Panc1 (cell line): ENCODE measurements at regions not wholly inside any gene's neighbourhood (a gene's known extent, or its start where the extent isn't known, plus 50 kb on each side); places are given as distances from the start of the nearest gene placed in this dataset.

Source experiments
- POLR2AphosphoS5 ChIP-seq: IDR thresholded peaks from 2 replicates; pipeline ENCODE4 v1.6.1; 2012; ENCODE audit warnings: mild to moderate bottlenecking, low read depth, low read length, moderate library complexity
- SIN3A ChIP-seq: IDR thresholded peaks from 2 replicates; pipeline ENCODE4 v1.6.1; 2012; ENCODE audit warnings: low read depth, mild to moderate bottlenecking, low read length, moderate library complexity, borderline replicate concordance; ENCODE audit not compliant: insufficient read depth
- TF ChIP-seq, protein P1 (sequence below): fragments of 450-650 bp; IDR thresholded peaks from 2 replicates; pipeline ENCODE4 v1.5.1; 2017; ENCODE audit warnings: mild to moderate bottlenecking
- TF ChIP-seq, protein P2 (sequence below), 2 experiments: IDR thresholded peaks; 2 replicates each; pipeline ENCODE4 v1.6.1; 2011 to 2012; ENCODE audit warnings: low read depth in 2 of 2, control low read depth in 1 of 2, low read length in 1 of 2, mild to moderate bottlenecking in 1 of 2, moderate library complexity in 1 of 2; ENCODE audit not compliant: insufficient read depth in 1 of 2

DNA sequence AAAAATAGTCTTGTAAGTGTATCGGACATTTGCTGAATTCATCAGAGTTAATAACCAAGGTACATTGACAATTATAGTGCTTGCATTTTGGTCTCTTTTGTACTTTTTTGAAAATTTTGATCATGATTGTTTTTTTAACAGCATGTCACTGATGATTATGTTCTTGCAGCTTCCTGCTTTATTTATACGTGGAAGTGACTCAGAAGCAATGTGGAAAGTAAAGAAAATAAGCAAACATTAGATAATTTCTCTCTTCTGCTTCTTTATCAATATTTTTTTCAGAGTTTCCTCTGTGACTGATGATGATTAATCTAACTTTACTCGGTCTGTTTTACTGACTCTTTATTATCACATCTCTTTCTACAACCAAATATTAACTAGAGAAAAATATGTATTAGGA, 1351.9 kb downstream of the REEP3 start:
- TF ChIP-seq, protein P1, sequence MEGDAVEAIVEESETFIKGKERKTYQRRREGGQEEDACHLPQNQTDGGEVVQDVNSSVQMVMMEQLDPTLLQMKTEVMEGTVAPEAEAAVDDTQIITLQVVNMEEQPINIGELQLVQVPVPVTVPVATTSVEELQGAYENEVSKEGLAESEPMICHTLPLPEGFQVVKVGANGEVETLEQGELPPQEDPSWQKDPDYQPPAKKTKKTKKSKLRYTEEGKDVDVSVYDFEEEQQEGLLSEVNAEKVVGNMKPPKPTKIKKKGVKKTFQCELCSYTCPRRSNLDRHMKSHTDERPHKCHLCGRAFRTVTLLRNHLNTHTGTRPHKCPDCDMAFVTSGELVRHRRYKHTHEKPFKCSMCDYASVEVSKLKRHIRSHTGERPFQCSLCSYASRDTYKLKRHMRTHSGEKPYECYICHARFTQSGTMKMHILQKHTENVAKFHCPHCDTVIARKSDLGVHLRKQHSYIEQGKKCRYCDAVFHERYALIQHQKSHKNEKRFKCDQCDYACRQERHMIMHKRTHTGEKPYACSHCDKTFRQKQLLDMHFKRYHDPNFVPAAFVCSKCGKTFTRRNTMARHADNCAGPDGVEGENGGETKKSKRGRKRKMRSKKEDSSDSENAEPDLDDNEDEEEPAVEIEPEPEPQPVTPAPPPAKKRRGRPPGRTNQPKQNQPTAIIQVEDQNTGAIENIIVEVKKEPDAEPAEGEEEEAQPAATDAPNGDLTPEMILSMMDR = no peak
- TF ChIP-seq POLR2AphosphoS5 (no peak), SIN3A (no peak)
- TF ChIP-seq, protein P2, sequence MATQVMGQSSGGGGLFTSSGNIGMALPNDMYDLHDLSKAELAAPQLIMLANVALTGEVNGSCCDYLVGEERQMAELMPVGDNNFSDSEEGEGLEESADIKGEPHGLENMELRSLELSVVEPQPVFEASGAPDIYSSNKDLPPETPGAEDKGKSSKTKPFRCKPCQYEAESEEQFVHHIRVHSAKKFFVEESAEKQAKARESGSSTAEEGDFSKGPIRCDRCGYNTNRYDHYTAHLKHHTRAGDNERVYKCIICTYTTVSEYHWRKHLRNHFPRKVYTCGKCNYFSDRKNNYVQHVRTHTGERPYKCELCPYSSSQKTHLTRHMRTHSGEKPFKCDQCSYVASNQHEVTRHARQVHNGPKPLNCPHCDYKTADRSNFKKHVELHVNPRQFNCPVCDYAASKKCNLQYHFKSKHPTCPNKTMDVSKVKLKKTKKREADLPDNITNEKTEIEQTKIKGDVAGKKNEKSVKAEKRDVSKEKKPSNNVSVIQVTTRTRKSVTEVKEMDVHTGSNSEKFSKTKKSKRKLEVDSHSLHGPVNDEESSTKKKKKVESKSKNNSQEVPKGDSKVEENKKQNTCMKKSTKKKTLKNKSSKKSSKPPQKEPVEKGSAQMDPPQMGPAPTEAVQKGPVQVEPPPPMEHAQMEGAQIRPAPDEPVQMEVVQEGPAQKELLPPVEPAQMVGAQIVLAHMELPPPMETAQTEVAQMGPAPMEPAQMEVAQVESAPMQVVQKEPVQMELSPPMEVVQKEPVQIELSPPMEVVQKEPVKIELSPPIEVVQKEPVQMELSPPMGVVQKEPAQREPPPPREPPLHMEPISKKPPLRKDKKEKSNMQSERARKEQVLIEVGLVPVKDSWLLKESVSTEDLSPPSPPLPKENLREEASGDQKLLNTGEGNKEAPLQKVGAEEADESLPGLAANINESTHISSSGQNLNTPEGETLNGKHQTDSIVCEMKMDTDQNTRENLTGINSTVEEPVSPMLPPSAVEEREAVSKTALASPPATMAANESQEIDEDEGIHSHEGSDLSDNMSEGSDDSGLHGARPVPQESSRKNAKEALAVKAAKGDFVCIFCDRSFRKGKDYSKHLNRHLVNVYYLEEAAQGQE (IDR thresholded peaks at IDR 0.05; ENCODE audit: insufficient read depth in 1 of 2, low read depth in 2 of 2, low read length in 1 of 2) = no peak
